GM04503 (cell line): ENCODE measurements at regions not wholly inside any gene's neighbourhood (a gene's known extent, or its start where the extent isn't known, plus 50 kb on each side); places are given as distances from the start of the nearest gene placed in this dataset.

Source experiments
- DNase-seq: peaks from one replicate; pipeline ENCODE4 v3.0.0-alpha.2; 2012; ENCODE audit warnings: low read depth

DNA sequence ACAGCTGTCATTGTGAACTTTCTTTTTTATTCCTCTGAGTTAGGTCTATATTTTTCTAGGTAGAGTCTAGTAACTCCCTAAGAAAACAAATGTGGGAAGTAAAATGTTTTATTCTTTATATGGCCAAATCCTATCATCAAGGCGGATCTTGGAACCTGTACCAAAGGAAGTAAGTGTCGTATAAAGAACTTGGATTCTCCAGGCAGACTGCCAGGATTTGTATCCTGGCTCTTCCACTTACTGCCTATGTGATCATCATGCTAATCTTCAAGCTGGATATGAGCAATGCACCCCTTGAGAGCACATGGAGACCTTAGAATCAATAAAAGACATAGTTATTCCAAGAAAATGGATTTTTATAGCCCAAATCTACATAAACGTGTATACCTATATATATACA lies 286.5 kb downstream of the PCDH17 start:
- DNase-seq: no peak

GRCh38 chr13:57918913-57919312 lies 287.4 kb downstream of the PCDH17 start:
- no peak for DNase-seq

DNA sequence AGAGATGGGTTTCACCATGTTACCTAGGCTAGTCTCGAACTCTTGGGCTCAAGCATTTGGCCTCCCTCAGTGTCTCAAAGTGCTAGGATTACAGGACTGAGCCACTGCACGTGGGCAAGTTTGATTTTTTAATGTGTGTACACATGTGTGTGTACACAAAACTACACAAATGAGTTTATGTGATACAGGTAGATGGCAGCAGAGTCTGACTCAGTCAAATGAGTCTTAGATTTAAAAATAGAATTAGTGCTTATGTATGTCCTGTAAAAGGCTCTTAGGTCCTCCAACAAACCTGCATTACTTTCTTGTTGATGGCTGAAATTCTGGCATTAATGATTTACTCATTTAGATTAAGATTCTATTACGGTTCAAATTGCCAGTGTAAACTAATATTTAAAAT lies 293.7 kb downstream of the PCDH17 start:
- DNase-seq: no peak

DNA sequence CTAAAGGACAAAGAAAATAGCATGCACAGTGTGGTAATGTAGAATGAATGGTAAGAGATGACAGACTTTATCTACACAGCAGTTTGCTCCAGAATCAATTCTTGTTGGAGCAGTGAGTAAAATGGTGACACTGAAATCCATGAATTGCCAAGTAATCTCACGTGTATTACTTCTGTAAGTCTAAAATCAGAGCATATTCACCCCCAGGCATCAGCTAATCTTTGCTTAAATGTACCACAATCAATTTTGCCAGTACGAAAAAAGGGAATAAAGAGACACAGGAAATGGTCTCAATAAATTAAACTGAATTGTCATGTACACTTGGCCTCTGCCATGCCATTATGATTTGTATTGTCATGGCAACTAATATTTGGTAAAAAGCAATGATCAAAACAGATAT lies 294.2 kb downstream of the PCDH17 start:
- no peak for DNase-seq

DNA sequence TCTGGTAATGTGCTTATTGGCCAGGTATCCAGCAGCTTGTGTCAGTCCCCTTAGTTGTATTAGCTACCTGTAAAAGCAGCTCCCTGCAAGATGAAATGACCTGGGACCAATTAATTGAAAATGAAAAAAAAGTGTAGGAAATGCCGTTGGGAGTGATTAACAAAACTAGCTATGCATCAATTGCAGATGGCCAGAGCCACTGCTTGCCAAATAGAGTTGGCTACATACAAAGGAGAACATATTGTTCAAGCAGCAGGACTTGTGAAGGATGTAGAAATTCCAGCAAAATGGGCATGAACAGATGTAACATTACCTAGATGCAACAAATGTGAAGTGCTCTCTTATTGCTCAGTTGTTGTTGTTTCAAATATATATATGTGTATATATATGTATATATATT lies 300.5 kb downstream of the PCDH17 start:
- no peak for DNase-seq

- DNase-seq: no peak
These were observed 302.1 kb downstream of the PCDH17 start for GRCh38 chr13:57933606-57934005.

- no peak for DNase-seq
These were observed 304.4 kb downstream of the PCDH17 start for GRCh38 chr13:57935965-57936364.

GRCh38 chr13:57946361-57946760 lies 314.8 kb downstream of the PCDH17 start:
- DNase-seq: no peak

GRCh38 chr13:57948884-57949283 lies 317.3 kb downstream of the PCDH17 start:
- no peak for DNase-seq

DNA sequence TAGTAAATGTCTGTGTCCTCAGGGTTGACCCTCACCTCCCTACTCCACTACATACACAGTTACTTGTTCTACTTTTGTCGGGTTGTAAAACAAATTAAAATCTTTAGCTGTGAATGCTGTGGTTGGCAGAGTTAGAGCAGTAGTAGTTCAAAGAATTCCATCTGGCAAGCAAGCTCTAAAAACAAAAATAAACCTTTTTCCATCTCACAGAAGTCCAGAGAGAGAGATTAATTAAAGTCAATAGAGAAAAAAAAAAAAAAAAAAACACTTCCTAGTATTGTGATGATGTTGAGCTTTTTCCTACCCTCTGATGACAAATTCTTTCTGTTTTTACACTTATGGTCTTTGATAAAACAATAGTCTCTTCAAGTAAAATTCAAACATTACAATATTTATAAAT lies 338.4 kb downstream of the PCDH17 start:
- DNase-seq: no peak

DNA sequence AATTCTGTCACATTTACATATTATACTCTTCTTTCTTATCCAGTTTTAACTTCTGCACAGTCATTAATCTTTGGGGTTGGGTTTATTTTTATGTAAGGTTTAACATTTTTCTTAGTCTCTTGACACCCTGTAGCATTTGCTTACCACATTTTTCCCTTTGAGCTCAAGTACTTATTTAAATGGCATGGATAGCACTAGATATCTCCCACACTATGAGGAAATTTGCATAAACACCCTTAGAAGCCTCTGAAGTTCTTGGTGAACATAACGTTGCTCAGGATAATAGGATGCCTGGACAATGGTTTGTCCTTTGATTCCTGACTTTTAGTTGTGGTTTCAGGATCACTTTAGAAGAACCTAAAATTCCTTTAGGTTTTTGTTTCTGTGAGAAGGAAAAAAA lies 338.9 kb downstream of the PCDH17 start:
- DNase-seq: no peak

GRCh38 chr13:57982782-57983181 lies 351.2 kb downstream of the PCDH17 start:
- DNase-seq: no peak

- no peak for DNase-seq
These were observed 356.7 kb downstream of the PCDH17 start for GRCh38 chr13:57988276-57988675.

GRCh38 chr13:57991041-57991440 lies 359.5 kb downstream of the PCDH17 start:
- DNase-seq: no peak

GRCh38 chr13:57992416-57992815 lies 360.9 kb downstream of the PCDH17 start:
- DNase-seq: no peak

GRCh38 chr13:57996717-57997116 lies 365.2 kb downstream of the PCDH17 start:
- no peak for DNase-seq

- DNase-seq: no peak
These were observed 373.2 kb downstream of the PCDH17 start for GRCh38 chr13:58004751-58005150.

DNA sequence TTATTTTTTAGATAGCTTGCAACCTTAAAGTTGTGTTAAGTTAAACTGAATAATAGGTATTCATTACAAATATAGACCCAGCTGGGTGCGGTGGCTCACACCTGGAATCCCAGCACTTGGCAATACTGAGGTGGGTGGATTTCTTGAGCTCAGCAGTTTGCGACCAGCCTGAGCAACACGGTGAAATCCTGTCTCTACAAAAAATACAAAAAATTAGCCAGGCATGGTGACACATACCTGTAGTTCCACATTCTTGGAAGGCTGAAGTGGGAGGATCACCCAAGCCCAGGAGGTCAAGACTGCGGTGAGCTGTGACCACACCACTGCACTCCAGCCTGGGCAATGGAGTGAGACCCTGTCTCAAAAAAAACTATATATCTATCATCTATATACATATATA lies 386.5 kb downstream of the PCDH17 start:
- no peak for DNase-seq

- DNase-seq: no peak
These were observed 387.3 kb downstream of the PCDH17 start for GRCh38 chr13:58018865-58019264.

GRCh38 chr13:58024103-58024502 lies 392.6 kb downstream of the PCDH17 start:
- DNase-seq: no peak

GRCh38 chr13:58025821-58026220 lies 394.3 kb downstream of the PCDH17 start:
- no peak for DNase-seq

DNA sequence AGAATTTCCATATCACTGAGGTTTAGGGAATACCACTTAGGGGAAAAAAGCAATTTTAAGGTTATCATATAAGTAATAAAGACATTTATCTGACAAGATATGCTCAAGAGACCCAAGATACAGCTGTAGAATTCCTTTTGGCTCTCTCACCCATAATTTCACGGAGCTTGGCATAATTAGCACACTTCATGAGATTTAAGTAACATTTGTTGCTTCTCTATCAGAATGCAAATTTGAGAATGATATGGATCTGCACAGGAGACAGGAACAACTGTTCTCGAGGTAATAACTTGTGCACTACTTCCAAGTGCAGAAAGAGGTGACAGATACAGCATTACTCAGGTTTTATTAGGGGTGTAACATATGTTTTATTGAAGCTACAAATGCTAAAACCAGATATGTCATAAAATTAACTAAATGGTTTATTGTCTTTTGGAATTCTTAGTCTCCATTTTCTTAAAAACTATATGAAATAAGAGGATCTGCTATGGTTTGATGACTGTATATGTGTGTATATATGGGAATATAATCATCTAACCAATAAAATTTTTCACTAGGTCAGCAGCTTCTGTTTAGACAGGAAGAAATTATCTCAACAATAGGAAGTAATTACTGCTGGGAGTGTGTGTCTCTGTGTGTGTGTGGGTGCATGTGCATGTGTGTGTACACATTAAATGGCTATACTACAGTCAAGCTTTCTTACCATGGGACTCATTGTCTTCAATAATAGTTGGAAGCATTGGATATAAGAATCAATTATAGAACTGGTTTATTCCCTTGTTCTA lies 401.3 kb downstream of the PCDH17 start:
- DNase-seq: no peak

DNA sequence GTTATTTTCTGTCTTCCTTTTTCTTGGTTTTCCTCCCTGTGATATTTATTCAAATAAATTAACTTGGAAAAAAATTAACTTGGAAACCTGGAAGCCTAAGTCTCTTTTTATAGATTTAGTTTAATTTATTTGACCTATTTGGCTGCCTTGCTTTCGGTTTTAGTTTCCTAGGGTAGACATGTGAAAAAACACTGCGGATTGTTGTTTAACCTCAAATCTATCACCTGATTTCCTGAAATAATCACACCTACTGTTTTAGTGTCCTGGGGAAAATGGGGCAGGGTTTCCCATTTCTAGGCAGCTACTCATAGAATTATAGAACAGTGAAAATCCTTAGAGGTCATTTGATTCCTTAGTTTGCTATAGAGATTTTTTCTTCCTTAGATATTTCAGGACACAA lies 412.4 kb downstream of the PCDH17 start:
- no peak for DNase-seq

DNA sequence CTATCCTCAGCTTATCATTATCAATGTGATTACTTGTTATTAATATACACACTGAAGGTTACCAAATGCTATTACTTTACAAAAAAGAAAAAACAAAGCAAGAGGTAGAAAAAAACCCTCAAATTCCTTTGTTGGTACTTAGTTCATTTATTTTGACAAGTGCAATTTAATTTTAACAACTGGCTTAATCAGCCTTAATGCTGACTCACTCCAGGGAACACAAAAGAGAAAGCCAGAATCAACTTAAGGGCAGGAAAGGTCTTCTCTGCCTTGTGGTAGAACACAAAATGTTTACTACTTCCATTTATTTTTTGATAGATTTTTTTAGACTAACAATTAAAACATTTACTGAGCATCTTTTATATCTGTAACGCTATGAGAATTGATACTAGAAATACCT lies 417.1 kb downstream of the PCDH17 start:
- no peak for DNase-seq
